HG02943 (cell line): ENCODE measurements at regions not wholly inside any gene's neighbourhood (a gene's known extent, or its start where the extent isn't known, plus 50 kb on each side); places are given as distances from the start of the nearest gene placed in this dataset.
"Not testable (repeated sequence)": the region's sequence is repeated elsewhere in the genome, so short reads cannot be mapped to it uniquely, and the experiment has no call there.

Experiments used
- ATAC-seq: cut with Tn5 transposase; IDR thresholded peaks from one replicate; pipeline ENCODE4 v1.9.1; 2021; ENCODE audit warnings: mild to moderate bottlenecking, low read depth, moderate library complexity; ENCODE audit not compliant: unreplicated experiment

- ATAC-seq = no peak
These were observed 1471.1 kb upstream of the ACO1 start for GRCh38 chr9:30913331-30913730.

GRCh38 chr9:30915451-30915850 is 1469.0 kb upstream of the ACO1 start:
- no peak for ATAC-seq

- no peak for ATAC-seq
These were observed 1459.3 kb upstream of the ACO1 start for GRCh38 chr9:30925126-30925525.

GRCh38 chr9:30925635-30926034 is 1458.8 kb upstream of the ACO1 start:
- no peak for ATAC-seq

- ATAC-seq = no peak
These were observed 1456.4 kb upstream of the ACO1 start for GRCh38 chr9:30928045-30928444.

- ATAC-seq = no peak
These were observed 1452.2 kb upstream of the ACO1 start for GRCh38 chr9:30932226-30932625.

GRCh38 chr9:30935730-30936129 is 1448.7 kb upstream of the ACO1 start:
- ATAC-seq = no peak

- no peak for ATAC-seq
These were observed 1447.3 kb upstream of the ACO1 start for GRCh38 chr9:30937106-30937505.

GRCh38 chr9:30942852-30943251 is 1441.6 kb upstream of the ACO1 start:
- not testable (repeated sequence) for ATAC-seq

- no peak for ATAC-seq
These were observed 1440.8 kb upstream of the ACO1 start for GRCh38 chr9:30943446-30944224.

GRCh38 chr9:30944225-30944569 is 1440.2 kb upstream of the ACO1 start:
- no peak for ATAC-seq

GRCh38 chr9:30944741-30945280 is 1439.6 kb upstream of the ACO1 start:
- ATAC-seq = no peak

- no peak for ATAC-seq
These were observed 1420.1 kb upstream of the ACO1 start for GRCh38 chr9:30964332-30964731.

GRCh38 chr9:30967476-30967875 is 1417.0 kb upstream of the ACO1 start:
- no peak for ATAC-seq

GRCh38 chr9:30970186-30970585 is 1414.3 kb upstream of the ACO1 start:
- ATAC-seq = no peak

GRCh38 chr9:30970812-30971211 is 1413.6 kb upstream of the ACO1 start:
- no peak for ATAC-seq

- no peak for ATAC-seq
These were observed 1411.8 kb upstream of the ACO1 start for GRCh38 chr9:30972654-30973053.

- no peak for ATAC-seq
These were observed 1406.5 kb upstream of the ACO1 start for GRCh38 chr9:30977965-30978364.

GRCh38 chr9:30982301-30982700 is 1402.1 kb upstream of the ACO1 start:
- no peak for ATAC-seq

- ATAC-seq = no peak
These were observed 1388.3 kb upstream of the ACO1 start for GRCh38 chr9:30995956-30996738.

- ATAC-seq = no peak
These were observed 1387.7 kb upstream of the ACO1 start for GRCh38 chr9:30996761-30997160.

GRCh38 chr9:30997291-30997690 is 1387.2 kb upstream of the ACO1 start:
- no peak for ATAC-seq
